K562 (cell line): ENCODE measurements at regions not wholly inside any gene's neighbourhood (a gene's known extent, or its start where the extent isn't known, plus 50 kb on each side); places are given as distances from the start of the nearest gene placed in this dataset.

Source experiments
- ATAC-seq: fragments of 200-7000 bp; cut with Tn5 transposase; 3 replicates; pipeline ENCODE4 v1.9.1; 2020; ENCODE audit warnings: moderate library complexity
- BruUV-seq: library from RNA; stranded (reverse); fragments of 400-500 nt; replicated peaks from 2 replicates; lab custom pipeline; 2021; lab: Mats Ljungman, UMichigan
- CTCF ChIA-PET: fragments of 300-600 bp; formaldehyde crosslinking; extraction: SDS; loops from one replicate; lab custom pipeline; 2021; ENCODE audit warnings: low intra/inter-chr PET ratio; lab: Yijun Ruan, JAX
- POLR2A ChIA-PET: fragments of 300-600, 350-650 bp; sonication (Branson Sonifier 250); formaldehyde crosslinking; extraction: SDS; loops from one replicate; lab custom pipeline; 2021; ENCODE audit warnings: antibody characterized with exemption, inconsistent platforms; lab: Yijun Ruan, JAX
- DNase-seq, 4 experiments: peaks; one replicate each; pipeline versions ENCODE4 v3.0.0 to v3.0.0-alpha.2; 2011 to 2018; ENCODE audit warnings: low spot score in 3 of 4, mixed read lengths in 3 of 4; ENCODE audit errors: extremely low read depth in 1 of 4
- FAIRE-seq: peaks from 2 replicates; lab custom pipeline; 2011; peaks lifted over from hg19 to GRCh38; lab: Jason Lieb, UNC
- H2AFZ ChIP-seq: 2 replicates; pipeline ENCODE4 v1.6.0; 2011; ENCODE audit warnings: low read depth, low read length, control low read depth, inconsistent platforms
- H3K27ac ChIP-seq: fragments of 200-600 bp; 3 replicates; pipeline ENCODE4 v1.8.0; 2011; ENCODE audit warnings: low read depth, mild to moderate bottlenecking, control low read depth, inconsistent platforms, low read length, moderate library complexity, mixed read lengths; ENCODE audit errors: extremely low read depth
- H3K27me3 ChIP-seq, 2 experiments: fragments of 300-600 bp in 1 of 2; 2 replicates in 1 of 2; 3 replicates in 1 of 2; pipeline versions ENCODE4 v1.6.0 to v1.8.0; 2011; ENCODE audit warnings: inconsistent platforms in 2 of 2, low read length in 2 of 2, mild to moderate bottlenecking in 1 of 2, mixed read lengths in 1 of 2, moderate library complexity in 1 of 2; ENCODE audit not compliant: control insufficient read depth in 2 of 2, insufficient read depth in 2 of 2
- H3K36me3 ChIP-seq: fragments of 300-600 bp; 3 replicates; pipeline ENCODE4 v1.8.0; 2011; ENCODE audit warnings: mild to moderate bottlenecking, low read length, inconsistent platforms; ENCODE audit not compliant: control insufficient read depth, insufficient read depth
- H3K4me1 ChIP-seq, 2 experiments: fragments of 200-600 bp in 1 of 2; replicated peaks in 1 of 2; 2 replicates in 1 of 2; 3 replicates in 1 of 2; pipeline versions ENCODE4 v1.5.1 to v1.8.0; 2011; ENCODE audit warnings: inconsistent platforms in 2 of 2, low read length in 2 of 2, mild to moderate bottlenecking in 1 of 2, mixed read lengths in 1 of 2, moderate library complexity in 1 of 2; ENCODE audit not compliant: control insufficient read depth in 2 of 2, insufficient read depth in 2 of 2
- H3K4me2 ChIP-seq: 2 replicates; pipeline ENCODE4 v1.6.1; 2011; ENCODE audit warnings: low read length, control low read depth, inconsistent platforms, mixed read lengths; ENCODE audit not compliant: insufficient read depth
- H3K4me3 ChIP-seq: fragments of 200-600 bp; sonication (generic), shearing (Covaris generic); 2 replicates; pipeline ENCODE4 v1.5.1; 2016; ENCODE audit warnings: control low read depth, inconsistent platforms
- H3K79me2 ChIP-seq: fragments of 200-600 bp; 3 replicates; pipeline ENCODE4 v1.8.0; 2011; ENCODE audit warnings: low read length, inconsistent platforms; ENCODE audit not compliant: control insufficient read depth, insufficient read depth
- H3K9ac ChIP-seq, 2 experiments: 2 replicates each; pipeline versions ENCODE4 v1.6.0 to v1.6.1; 2011; ENCODE audit warnings: low read depth in 2 of 2, low read length in 2 of 2, control low read depth in 1 of 2, inconsistent platforms in 1 of 2, mild to moderate bottlenecking in 1 of 2, mixed read lengths in 1 of 2; ENCODE audit not compliant: insufficient read depth in 1 of 2
- H3K9me1 ChIP-seq: one replicate; pipeline ENCODE4 v1.6.0; 2011; ENCODE audit warnings: inconsistent platforms, mild to moderate bottlenecking, low read length, moderate library complexity; ENCODE audit not compliant: control insufficient read depth, insufficient read depth
- H3K9me3 ChIP-seq: replicated peaks from 2 replicates; pipeline ENCODE4 v1.5.1; 2011; ENCODE audit warnings: low read depth, low read length, inconsistent platforms; ENCODE audit not compliant: control insufficient read depth, insufficient read depth
- H4K20me1 ChIP-seq: replicated peaks from 2 replicates; pipeline ENCODE4 v1.6.1; 2011; ENCODE audit warnings: low read length, inconsistent platforms, mixed read lengths; ENCODE audit not compliant: control insufficient read depth, insufficient read depth
- CBX8 ChIP-seq: fragments of 200-600 bp; sonication (generic); IDR thresholded peaks from 2 replicates; pipeline ENCODE4 v1.6.1; 2012; ENCODE audit warnings: borderline replicate concordance, mixed run types, low read depth, mild to moderate bottlenecking, moderate library complexity, mixed read lengths, low read length, control low read depth, inconsistent platforms; ENCODE audit not compliant: poor library complexity, severe bottlenecking; ENCODE audit errors: extremely low read depth
- CHCHD3 ChIP-seq: fragments of 250-450 bp; sonication (Bioruptor Pico); IDR thresholded peaks from 2 replicates; pipeline ENCODE4 v2.1.2; 2022; ENCODE audit warnings: mild to moderate bottlenecking
- HIVEP1 ChIP-seq: fragments of 250-450 bp; sonication (Bioruptor Pico); IDR thresholded peaks from 2 replicates; pipeline ENCODE4 v1.4.0; 2020; ENCODE audit warnings: mild to moderate bottlenecking
- HNRNPK ChIP-seq: fragments of 200-400 bp; formaldehyde crosslinking; IDR thresholded peaks from one replicate; pipeline ENCODE4 v1.6.1; 2018; ENCODE audit warnings: mild to moderate bottlenecking, low read depth, low read length; ENCODE audit not compliant: poor library complexity, severe bottlenecking
- POLR3G ChIP-seq: IDR thresholded peaks from 2 replicates; pipeline ENCODE4 v1.6.1; 2011; ENCODE audit not compliant: insufficient read length, insufficient replicate concordance; ENCODE audit errors: extremely low read depth
- PURB ChIP-seq: sonication (generic); formaldehyde crosslinking; IDR thresholded peaks from 2 replicates; pipeline ENCODE4 v1.9.0; 2021; ENCODE audit warnings: low read depth, mild to moderate bottlenecking, missing genetic modification reagents
- RFX5 ChIP-seq: IDR thresholded peaks from 2 replicates; pipeline ENCODE4 v1.6.1; 2011; ENCODE audit warnings: low read depth, mild to moderate bottlenecking, improper control_type of control experiment, low read length
- STAT5B ChIP-seq: fragments of 250-450 bp; sonication (Bioruptor Pico); IDR thresholded peaks from 2 replicates; pipeline ENCODE4 v1.8.0; 2021; ENCODE audit warnings: mild to moderate bottlenecking, inconsistent platforms
- ZNF77 ChIP-seq: fragments of 250-450 bp; sonication (Bioruptor Pico); IDR thresholded peaks from 2 replicates; pipeline ENCODE4 v1.5.0; 2020
- ZNF79 ChIP-seq: fragments of 250-450 bp; sonication (Bioruptor Pico); IDR thresholded peaks from 2 replicates; pipeline ENCODE4 v1.4.0; 2020; ENCODE audit warnings: low read depth, mild to moderate bottlenecking, moderate library complexity
- WGBS: fragments of 100-300 bp; shearing (Covaris generic); methylation state at CpG from one replicate; pipeline ENCODE4 v1.1.6; 2016; ENCODE audit warnings: low coverage, mixed read lengths; ENCODE audit not compliant: insufficient coverage; ENCODE audit errors: missing lambda C conversion rate; 5-methylcytosine and 5-hydroxymethylcytosine counted together
- in situ Hi-C: fragments of 300-500 bp; cut with MboI; formaldehyde crosslinking; loops from 4 replicates; pipeline ENCODE4 v1.15.0; 2018; ENCODE audit warnings: inconsistent platforms, mixed read lengths
- intact Hi-C: fragments of 100-400 bp; cut with micrococcal nuclease; formaldehyde crosslinking; loops from 2 replicates; pipeline ENCODE4 v1.14.2; 2022

DNA sequence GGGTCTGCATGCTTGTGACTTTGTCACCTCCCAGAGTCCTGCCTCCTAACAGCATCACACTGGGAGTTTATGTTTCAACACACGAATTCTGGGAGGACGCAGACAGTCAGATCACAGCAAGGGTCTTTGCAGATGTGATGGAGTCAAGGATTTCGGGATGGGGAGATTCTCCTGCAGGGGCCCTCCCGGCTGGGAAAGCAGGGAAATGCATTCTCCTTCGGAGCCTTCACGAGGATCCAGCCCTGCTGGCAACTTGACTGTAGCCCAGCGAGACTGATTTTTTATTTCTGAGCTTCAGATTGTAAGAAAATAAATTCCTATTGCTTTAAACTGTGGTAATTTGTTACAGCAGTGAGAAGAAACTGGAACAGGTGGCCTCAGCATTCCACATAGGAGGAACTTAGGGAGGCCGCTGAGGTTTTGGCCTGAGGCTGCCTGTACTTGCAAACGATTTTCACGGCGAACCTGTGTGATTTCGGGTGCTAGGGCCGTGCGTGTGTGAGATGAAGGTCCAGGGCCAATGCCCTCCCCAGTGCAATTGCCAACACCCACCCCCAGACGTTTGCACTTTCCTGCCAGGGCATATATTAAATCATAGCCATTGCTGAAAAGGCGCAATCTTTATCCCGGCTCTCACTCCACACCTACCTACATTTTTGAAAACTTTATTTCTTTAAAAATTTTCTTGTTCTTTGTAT is 79.8 kb downstream of the ASB1 start:
- DNase-seq (no peak), FAIRE-seq (no peak), ATAC-seq (no peak)
- WGBS, result 3% methylated on average over 17 of the region's 17 CpGs
- Histone ChIP-seq H3K36me3 (no peaks in the 10 kb centered on the region), H2AFZ (no peak overlapping the region), H3K4me3 (no peak overlapping the region), H3K27me3 (peaks cover 15 to 59% of the 10 kb centered on the region in 2 experiments), H3K4me1 (peaks cover 0 to 5% of the 10 kb centered on the region in 2 experiments; a peak in 1 of 5 replicates), H3K9me1 (no peaks in the 10 kb centered on the region), H3K9ac (no peak overlapping the region), H4K20me1 (no peaks in the 10 kb centered on the region), H3K27ac (no peak overlapping the region), H3K9me3 (no peaks in the 10 kb centered on the region), H3K79me2 (no peaks in the 10 kb centered on the region), H3K4me2 (no peak overlapping the region)
- ChIA-PET POLR2A (no interaction called here), CTCF (no interaction called here)
- intact Hi-C loops (no loop called here), in situ Hi-C loops (no loop called here)
- no TSS peak for BruUV-seq
- TF ChIP-seq HIVEP1 (CRISPR knock-in tag), result no peak
- no peak for TF ChIP-seq ZNF77
- TF ChIP-seq POLR3G, result no peak
- TF ChIP-seq CBX8, result no peak
- TF ChIP-seq RFX5, result no peak
- no peak for TF ChIP-seq PURB
- no peak for TF ChIP-seq CHCHD3 (CRISPR knock-in tag)
- TF ChIP-seq HNRNPK, result no peak
- TF ChIP-seq STAT5B (CRISPR knock-in tag), result no peak
- TF ChIP-seq ZNF79 (CRISPR knock-in tag), result no peak
